Heart left ventricle (tissue), 16 donors: ENCODE measurements at regions not wholly inside any gene's neighbourhood (a gene's known extent, or its start where the extent isn't known, plus 50 kb on each side); places are given as distances from the start of the nearest gene placed in this dataset.
"Not testable (repeated sequence)": the region's sequence is repeated elsewhere in the genome, so short reads cannot be mapped to it uniquely, and the experiment has no call there.

ENCODE experiments used
- ATAC-seq, 4 donors: fragments of 200-7000 bp; cut with Tn5 transposase; one replicate each; pipeline ENCODE4 v1.9.1; 2020 to 2022; ENCODE audit warnings: moderate library complexity in 4 of 4, mild to moderate bottlenecking in 3 of 4, moderate number of reproducible peaks in 1 of 4
- DNase-seq, 5 donors: peaks; one replicate each; pipeline ENCODE4 v3.0.0-alpha.2; 2020
- H3K27ac ChIP-seq, 12 donors: fragments of 200-600 bp; sonication (generic) in 4 of 12; one replicate each; pipeline versions ENCODE4 v1.5.0 to v1.8.0; 2016 to 2022; ENCODE audit warnings: mild to moderate bottlenecking in 2 of 12
- H3K27me3 ChIP-seq, 9 donors: fragments of 200-600 bp; sonication (generic) in 2 of 9; one replicate each; pipeline versions ENCODE4 v1.5.1 to v1.8.0; 2016 to 2022; ENCODE audit warnings: mild to moderate bottlenecking in 3 of 9
- H3K36me3 ChIP-seq, 9 donors: fragments of 200-600 bp; sonication (generic) in 2 of 9; one replicate each; pipeline versions ENCODE4 v1.5.0 to v1.8.0; 2018 to 2022; ENCODE audit warnings: mild to moderate bottlenecking in 2 of 9
- H3K4me1 ChIP-seq, 12 donors: fragments of 200-600 bp; sonication (generic) in 4 of 12; one replicate each; pipeline versions ENCODE4 v1.5.0 to v1.8.0; 2016 to 2022; ENCODE audit warnings: mild to moderate bottlenecking in 3 of 12
- H3K4me3 ChIP-seq, 12 donors: fragments of 200-600 bp; sonication (generic) in 4 of 12; one replicate each; pipeline versions ENCODE4 v1.5.0 to v1.8.0; 2017 to 2022; ENCODE audit warnings: mild to moderate bottlenecking in 9 of 12, moderate library complexity in 4 of 12
- H3K9me3 ChIP-seq, 12 donors: fragments of 200-600 bp; sonication (generic) in 4 of 12; one replicate each; pipeline versions ENCODE4 v1.5.0 to v1.8.0; 2016 to 2022; ENCODE audit warnings: mild to moderate bottlenecking in 1 of 12
- POLR2A ChIP-seq, 2 donors: fragments of 450-650 bp; IDR thresholded peaks; one replicate each; pipeline ENCODE4 v1.6.1; 2017; ENCODE audit warnings: antibody characterized with exemption in 2 of 2, mild to moderate bottlenecking in 2 of 2, moderate library complexity in 2 of 2
- WGBS, 4 donors: extraction: QIAGEN DNeasy Blood & Tissue Kit in 2 of 4; methylation state at CpG; one replicate each; pipeline versions ENCODE4 v1.1.5 to v1.1.7; 2013 to 2018; 5-methylcytosine and 5-hydroxymethylcytosine counted together
- intact Hi-C, 10 donors: fragments of 100-400 bp; cut with DNase I; formaldehyde crosslinking; loops; one replicate each; pipeline versions ENCODE4 v1.11.1 to v1.14.2; 2022
- TF ChIP-seq, protein P1 (sequence below), 12 donors: fragments of 200-600 bp; sonication (generic) in 4 of 12; IDR thresholded peaks; one replicate each; pipeline versions ENCODE4 v1.5.0 to v1.8.0; 2018 to 2022; ENCODE audit warnings: antibody characterized with exemption in 12 of 12, mild to moderate bottlenecking in 5 of 12
- donor health status: ischemic (EF 13 %, LVEDD 7.1; RV severe dilation, severe dysfunction).
- donor health status: healthy with polysubstance abuse.
- donor health status: DM: no; HTN: yes; CAD: no.
- donor health status: DM: no; HTN: no; CAD: no.
- donor health status: ischemic (EF 25% LVEDD 6.9; RV normal size, moderate dysfunction).
- donor health status: ischemic (EF 25% LVEDD 5.7; RV mildly dilated, moderate dysfunction).
- donor health status: healthy.
- donor health status: DM: yes; HTN: yes; CAD: no.
- donor health status: ischemic (EF 35%, LVEDD 5.7; RV mildly dilated, moderate dysfunction).
- donor health status: nonischemic (EF 11% LVEDD 7.7; RV severe dilation, severe dysfunction).
- donor health status: DM: yes; HTN: yes; CAD: no.
- donor health status: PGD.
- donor health status: ischemic (EF 29% LVEDD 5.4; RV normal size, mild dysfunction).
- donor health status: nonischemic (EF 23%, LVEDD 6.1; RV moderate dilation, normal function).

DNA sequence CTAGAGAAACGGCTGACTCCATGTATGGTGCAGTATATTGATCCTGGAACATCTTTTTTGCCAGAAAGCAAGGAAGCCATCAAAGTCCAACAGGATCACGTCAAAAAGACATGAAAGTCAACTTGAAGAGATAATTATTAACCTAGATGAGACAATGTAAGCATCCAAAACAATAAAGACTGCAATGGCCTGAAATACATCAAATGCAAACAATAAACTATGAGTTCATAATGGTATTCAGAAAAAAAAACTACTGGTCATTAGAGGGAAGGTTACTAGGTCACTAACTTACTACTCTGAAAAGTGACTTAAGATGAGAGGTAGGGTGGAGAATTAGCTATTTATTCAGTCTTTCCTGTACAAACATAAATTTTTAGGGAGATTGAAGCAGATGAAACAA, 75.3 kb upstream of the OR4F16 start:
- H3K9me3 ChIP-seq, intact Hi-C loops, H3K27me3 ChIP-seq, H3K4me3 ChIP-seq, H3K27ac ChIP-seq, ATAC-seq, DNase-seq, H3K4me1 ChIP-seq: not testable (repeated sequence)
- WGBS, 4 donors, result no CpG with 5 or more reads among the region's 2 CpGs
- peaks cover 0 to 18% (median 2%) of the 10 kb centered on the region in 9 donors for H3K36me3 ChIP-seq

DNA sequence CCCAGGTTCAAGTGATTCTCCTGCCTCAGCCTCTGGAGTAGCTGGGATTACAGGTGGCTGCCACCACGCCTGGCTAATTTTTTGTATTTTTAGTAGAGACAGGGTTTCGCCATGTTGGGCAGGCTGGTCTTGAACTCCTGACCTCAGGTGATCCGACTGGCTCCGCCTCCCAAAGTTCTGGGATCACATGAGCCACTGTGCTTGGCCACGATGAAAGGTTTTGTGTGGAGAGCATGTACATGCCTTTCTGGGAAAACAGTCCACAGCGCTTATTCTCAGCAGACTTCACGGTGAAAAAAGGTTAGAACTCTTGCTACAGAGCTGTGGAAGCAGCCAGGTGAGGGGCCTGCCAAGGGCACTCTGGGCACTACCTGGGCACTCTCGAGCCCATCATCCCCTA, 85.0 kb upstream of the OR4F16 start:
- H3K36me3 ChIP-seq, result peaks cover 0 to 16% (median under 1%) of the 10 kb centered on the region in 9 donors
- H3K27me3 ChIP-seq, DNase-seq, H3K9me3 ChIP-seq, H3K27ac ChIP-seq, intact Hi-C loops, H3K4me3 ChIP-seq, ATAC-seq, H3K4me1 ChIP-seq: not testable (repeated sequence)
- WGBS, 4 donors, result 91 to 96% (median 94%) methylated on average over 5 of the region's 8 CpGs; no CpG with 5 or more reads in 1 of the 4 donors

DNA sequence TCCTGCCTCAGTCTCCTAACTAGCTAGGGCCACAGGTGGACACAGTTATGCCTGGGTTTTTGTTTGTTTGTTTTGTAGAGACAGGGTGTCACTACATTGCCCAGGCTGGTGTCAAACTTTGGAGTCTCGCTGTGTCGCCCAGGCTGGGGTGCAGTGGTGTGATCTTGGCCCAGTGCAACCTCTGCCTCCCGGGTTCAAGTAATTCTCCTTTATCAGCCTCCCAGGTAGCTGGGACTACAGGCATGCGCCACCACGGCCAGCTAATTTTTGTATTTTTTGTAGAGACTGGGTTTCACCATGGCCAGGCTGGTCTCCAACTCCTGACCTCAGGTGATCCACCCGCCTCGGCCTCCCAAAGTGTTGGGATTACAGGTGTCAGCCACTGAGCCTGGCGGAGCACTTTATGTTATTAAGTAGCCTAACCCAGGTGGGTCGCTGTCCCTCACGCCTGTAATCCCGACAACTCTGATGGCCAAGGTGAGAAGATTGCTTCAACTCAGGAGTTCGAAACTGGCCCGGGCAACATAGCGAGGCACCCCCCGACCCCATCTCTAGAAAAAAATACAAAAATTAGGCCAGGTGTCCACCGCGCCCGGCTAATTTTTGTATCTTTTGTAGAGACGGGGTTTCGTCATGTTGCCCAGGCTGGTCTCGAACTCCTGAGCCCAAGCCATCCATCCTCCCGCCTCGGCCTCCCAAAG, 91.2 kb upstream of the OR4F16 start:
- 78 to 89% (median 86%) methylated on average over 20 to 22 of the region's 23 CpGs for WGBS, 4 donors
- peak in 2 of 5 donors; percentile 25 for DNase-seq
- Histone ChIP-seq H3K4me1 (peaks cover 0 to 14% (median 5%) of the 10 kb centered on the region in 12 donors), H3K4me3 (peak overlapping the region in 10 of 12 donors; percentile 67 to 80 (median 72)), H3K27ac (peak overlapping the region in 10 of 12 donors; percentile 61 to 94 (median 86))
- H3K36me3 ChIP-seq, H3K9me3 ChIP-seq, H3K27me3 ChIP-seq, ATAC-seq, intact Hi-C loops: not testable (repeated sequence)

DNA sequence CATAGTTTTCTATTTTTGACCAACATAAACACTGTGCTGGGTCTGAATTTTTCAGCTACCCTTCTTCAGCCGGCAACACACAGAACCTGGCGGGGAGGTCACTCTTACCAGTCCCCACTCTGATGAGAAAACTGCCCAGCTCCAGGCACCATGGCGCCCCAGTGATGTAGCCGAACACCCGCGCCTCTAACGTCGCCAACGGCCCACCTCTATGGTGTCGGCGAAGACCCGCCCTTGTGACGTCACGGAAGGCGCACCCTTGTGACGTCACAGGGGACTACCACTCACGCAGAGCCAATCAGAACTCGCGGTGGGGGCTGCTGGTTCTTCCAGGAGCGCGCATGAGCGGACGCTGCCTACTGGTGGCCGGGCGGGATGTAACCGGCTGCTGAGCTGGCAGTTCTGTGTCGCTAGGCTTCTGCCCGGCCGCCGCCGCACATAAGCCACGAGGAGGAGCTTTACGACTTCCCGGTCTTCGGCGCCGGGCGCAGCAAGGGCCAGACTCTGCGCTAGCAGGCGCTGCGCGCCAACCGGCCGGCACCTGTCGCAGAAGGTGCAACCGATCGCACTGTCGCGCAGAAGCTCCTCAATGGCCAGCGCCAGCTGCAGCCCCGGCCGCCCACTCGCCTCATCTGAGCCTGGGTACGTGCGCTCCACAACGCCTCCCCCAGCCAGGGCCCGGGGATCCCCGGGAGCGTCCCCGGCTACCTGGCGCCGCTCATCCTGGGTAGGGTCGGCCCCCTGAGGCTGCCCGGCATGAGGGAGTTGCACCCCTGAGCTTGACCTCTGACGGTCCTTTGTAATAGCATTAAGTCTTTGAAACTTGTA, 92.2 kb upstream of the OR4F16 start:
- H3K4me3 ChIP-seq, result peak overlapping the region; percentile 57 to 80 (median 68)
- H3K9me3 ChIP-seq, H3K27me3 ChIP-seq, H3K36me3 ChIP-seq, intact Hi-C loops: not testable (repeated sequence)
- ATAC-seq (peak; percentile 100), DNase-seq (peak; percentile 99 to 100 (median 99))
- H3K4me1 ChIP-seq, result peaks cover 0 to 14% (median 5%) of the 10 kb centered on the region in 12 donors
- peak overlapping the region; percentile 61 to 94 (median 86) for H3K27ac ChIP-seq
- 0 to 2% (median 0%) methylated on average over 28 to 65 of the region's 65 CpGs for WGBS, 4 donors
- peak; percentile 30 to 87 for TF ChIP-seq POLR2A (IDR thresholded peaks at IDR 0.05)
- TF ChIP-seq, protein P1, sequence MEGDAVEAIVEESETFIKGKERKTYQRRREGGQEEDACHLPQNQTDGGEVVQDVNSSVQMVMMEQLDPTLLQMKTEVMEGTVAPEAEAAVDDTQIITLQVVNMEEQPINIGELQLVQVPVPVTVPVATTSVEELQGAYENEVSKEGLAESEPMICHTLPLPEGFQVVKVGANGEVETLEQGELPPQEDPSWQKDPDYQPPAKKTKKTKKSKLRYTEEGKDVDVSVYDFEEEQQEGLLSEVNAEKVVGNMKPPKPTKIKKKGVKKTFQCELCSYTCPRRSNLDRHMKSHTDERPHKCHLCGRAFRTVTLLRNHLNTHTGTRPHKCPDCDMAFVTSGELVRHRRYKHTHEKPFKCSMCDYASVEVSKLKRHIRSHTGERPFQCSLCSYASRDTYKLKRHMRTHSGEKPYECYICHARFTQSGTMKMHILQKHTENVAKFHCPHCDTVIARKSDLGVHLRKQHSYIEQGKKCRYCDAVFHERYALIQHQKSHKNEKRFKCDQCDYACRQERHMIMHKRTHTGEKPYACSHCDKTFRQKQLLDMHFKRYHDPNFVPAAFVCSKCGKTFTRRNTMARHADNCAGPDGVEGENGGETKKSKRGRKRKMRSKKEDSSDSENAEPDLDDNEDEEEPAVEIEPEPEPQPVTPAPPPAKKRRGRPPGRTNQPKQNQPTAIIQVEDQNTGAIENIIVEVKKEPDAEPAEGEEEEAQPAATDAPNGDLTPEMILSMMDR (IDR thresholded peaks at IDR 0.05), result peak; percentile 31 to 85 (median 50)

DNA sequence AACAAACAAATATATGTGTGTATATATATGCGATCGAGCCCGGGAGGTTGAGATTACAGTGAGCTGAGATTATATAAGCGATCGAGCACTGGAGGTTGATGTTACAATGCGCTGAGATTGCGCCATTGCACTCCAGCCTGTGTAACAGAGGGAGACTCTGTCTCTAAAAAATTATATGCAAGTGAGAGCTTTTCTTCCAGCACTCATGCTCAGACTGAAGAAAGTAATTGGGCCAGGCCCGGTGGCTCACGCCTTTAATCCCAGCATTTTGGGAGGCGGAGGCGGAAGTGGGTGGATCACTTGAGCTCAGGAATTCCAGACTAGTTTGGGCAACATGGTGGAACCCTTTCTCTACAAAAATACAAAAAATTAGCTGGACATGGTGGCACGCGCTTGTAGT, 93.2 kb upstream of the OR4F16 start:
- Histone ChIP-seq H3K4me1 (peaks cover 0 to 14% (median 5%) of the 10 kb centered on the region in 12 donors), H3K4me3 (peak overlapping the region in 7 of 12 donors; percentile 23 to 80 (median 73))
- H3K27me3 ChIP-seq, H3K9me3 ChIP-seq, intact Hi-C loops, H3K36me3 ChIP-seq, ATAC-seq, H3K27ac ChIP-seq: not testable (repeated sequence)
- DNase-seq, result peak in 2 of 5 donors; percentile 18 to 21
- WGBS, 4 donors, result 63 to 81% (median 68%) methylated on average over 13 of the region's 13 CpGs

DNA sequence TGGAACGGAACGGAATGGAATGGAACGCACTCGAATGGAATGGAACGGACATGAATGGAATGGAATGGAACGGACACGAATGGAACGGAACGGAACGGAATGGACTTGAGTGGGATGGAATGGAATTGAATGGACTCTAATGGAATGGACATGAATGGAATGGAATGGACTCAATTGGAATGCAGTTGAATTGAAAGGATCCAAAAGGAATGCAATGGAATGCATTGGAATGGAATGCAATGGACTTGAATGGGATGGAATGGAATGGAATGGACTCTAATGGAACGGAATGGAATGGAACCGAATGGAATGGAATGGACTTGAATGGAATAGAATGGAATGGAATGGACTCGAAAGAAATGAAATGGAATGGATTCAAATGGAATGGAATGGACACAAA, 102.4 kb upstream of the OR4F16 start:
- 91 to 97% (median 95%) methylated on average over 13 of the region's 13 CpGs for whole genome bisulfite sequencing, 4 donors
- H3K4me3 ChIP-seq, result no peak overlapping the region
- H3K4me1 ChIP-seq, result no peaks in the 10 kb centered on the region
- intact Hi-C loops, result no loop called here
- ATAC-seq (no peak), DNase-seq (no peak)
- peaks cover 0 to 10% (median 0%) of the 10 kb centered on the region in 12 donors for H3K9me3 ChIP-seq
- peaks cover 0 to 4% (median 0%) of the 10 kb centered on the region in 9 donors for H3K36me3 ChIP-seq
- H3K27ac ChIP-seq, result no peak overlapping the region
- H3K27me3 ChIP-seq, result no peaks in the 10 kb centered on the region
- TF ChIP-seq POLR2A (IDR thresholded peaks at IDR 0.05), result no peak
- TF ChIP-seq, protein P1 (IDR thresholded peaks at IDR 0.05), result no peak

DNA sequence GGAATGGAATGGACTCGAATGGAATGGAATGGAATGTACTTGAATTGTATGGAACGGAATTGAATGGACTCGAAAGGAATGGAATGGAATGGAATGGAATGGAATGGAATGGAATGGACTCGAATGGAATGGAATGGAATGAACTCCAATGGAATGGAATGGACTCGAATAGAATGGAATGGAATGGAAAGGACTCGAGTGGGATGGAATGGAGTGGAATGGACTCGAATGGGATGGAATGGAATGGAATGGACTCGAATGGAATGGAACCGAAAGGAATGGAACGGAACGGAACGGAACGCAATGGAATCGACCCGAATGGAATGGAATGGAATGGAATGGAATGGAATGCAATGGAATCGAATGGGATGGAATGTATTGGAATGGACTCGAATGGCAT, 103.2 kb upstream of the OR4F16 start:
- H3K27ac ChIP-seq, intact Hi-C loops, H3K36me3 ChIP-seq, H3K4me1 ChIP-seq, ATAC-seq, H3K4me3 ChIP-seq, H3K9me3 ChIP-seq, DNase-seq, H3K27me3 ChIP-seq: not testable (repeated sequence)
- 94 to 96% (median 96%) methylated on average over 17 of the region's 17 CpGs for WGBS, 4 donors

DNA sequence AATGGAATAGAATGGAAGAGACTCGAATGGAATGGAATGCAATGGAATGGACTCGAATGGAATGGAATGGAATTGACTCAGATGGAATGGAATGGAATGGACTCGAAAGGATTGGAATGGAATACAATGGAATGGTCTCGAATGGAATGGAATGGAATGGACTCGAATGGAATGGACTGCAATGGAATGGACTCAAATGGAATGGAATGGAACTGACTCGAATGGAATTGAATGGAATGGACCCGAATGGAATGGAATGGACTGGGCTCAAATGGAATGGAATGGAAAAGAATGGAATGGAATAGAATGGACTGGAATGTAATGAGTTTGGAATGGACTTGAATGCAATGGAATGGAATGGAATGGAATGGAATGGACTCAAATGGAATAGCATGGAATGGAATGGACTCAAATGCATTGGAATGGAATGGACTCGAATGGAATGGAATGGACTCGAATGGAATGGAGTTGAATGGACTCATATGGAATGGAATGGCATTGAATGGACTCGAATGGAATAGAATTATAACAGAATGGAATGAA, 104.0 kb upstream of the OR4F16 start:
- DNase-seq, ATAC-seq, H3K9me3 ChIP-seq, H3K27me3 ChIP-seq, H3K36me3 ChIP-seq, H3K4me3 ChIP-seq, H3K27ac ChIP-seq, intact Hi-C loops: not testable (repeated sequence)
- H3K4me1 ChIP-seq, result peaks cover 0 to 14% (median 5%) of the 10 kb centered on the region in 12 donors
- 86 to 97% (median 90%) methylated on average over 10 of the region's 10 CpGs for WGBS, 4 donors
